Fibroblast of lung (primary cell): ENCODE measurements at regions not wholly inside any gene's neighbourhood (a gene's known extent, or its start where the extent isn't known, plus 50 kb on each side); places are given as distances from the start of the nearest gene placed in this dataset.

ENCODE experiments used
- DNase-seq, 2 donors: peaks; one replicate each; pipeline versions ENCODE4 v3.0.0 to v3.0.0-alpha.2; 2010; ENCODE audit warnings: low read depth in 2 of 2
- H2AFZ ChIP-seq: 2 replicates; pipeline ENCODE4 v1.5.1; 2012; ENCODE audit warnings: low read length, control low read depth, inconsistent platforms
- H3K27ac ChIP-seq: 2 replicates; pipeline ENCODE4 v1.5.1; 2011; ENCODE audit warnings: low read length, control low read depth; ENCODE audit not compliant: insufficient read depth
- H3K27me3 ChIP-seq: 2 replicates; pipeline ENCODE4 v1.5.1; 2011; ENCODE audit warnings: mild to moderate bottlenecking, low read length; ENCODE audit not compliant: control insufficient read depth, insufficient read depth
- H3K36me3 ChIP-seq: 2 replicates; pipeline ENCODE4 v1.5.1; 2011; ENCODE audit warnings: low read length; ENCODE audit not compliant: control insufficient read depth, insufficient read depth
- H3K4me1 ChIP-seq: 2 replicates; pipeline ENCODE4 v1.5.1; 2011; ENCODE audit warnings: low read length; ENCODE audit not compliant: control insufficient read depth, insufficient read depth; ENCODE audit errors: extremely low read depth
- H3K4me2 ChIP-seq: 2 replicates; pipeline ENCODE4 v1.5.1; 2011; ENCODE audit warnings: low read length, control low read depth; ENCODE audit not compliant: insufficient read depth; ENCODE audit errors: extremely low read depth
- H3K4me3 ChIP-seq, 4 experiments: fragments of 200-600 bp in 1 of 4; sonication (generic) in 1 of 4; replicated peaks in 1 of 4; 2 replicates each; pipeline ENCODE4 v1.5.1; 2011 to 2016; ENCODE audit warnings: low read length in 4 of 4, low read depth in 3 of 4, mild to moderate bottlenecking in 3 of 4, control low read depth in 2 of 4, inconsistent platforms in 1 of 4, mixed read lengths in 1 of 4; ENCODE audit not compliant: insufficient read depth in 1 of 4; ENCODE audit errors: control extremely low read depth in 1 of 4
- H3K79me2 ChIP-seq: 2 replicates; pipeline ENCODE4 v1.5.1; 2012; ENCODE audit warnings: mild to moderate bottlenecking, low read length, inconsistent platforms; ENCODE audit not compliant: control insufficient read depth, insufficient read depth
- H3K9ac ChIP-seq: 2 replicates; pipeline ENCODE4 v1.5.1; 2011; ENCODE audit warnings: mild to moderate bottlenecking, low read length, control low read depth; ENCODE audit not compliant: insufficient read depth
- H3K9me3 ChIP-seq: 2 replicates; pipeline ENCODE4 v1.5.1; 2012; ENCODE audit warnings: low read depth, low read length; ENCODE audit not compliant: control insufficient read depth, insufficient read depth
- H4K20me1 ChIP-seq: 2 replicates; pipeline ENCODE4 v1.5.1; 2011; ENCODE audit warnings: low read length; ENCODE audit not compliant: control insufficient read depth, insufficient read depth; ENCODE audit errors: extremely low read depth
- CTCF ChIP-seq, 2 donors: IDR thresholded peaks in 1 of 2; conservative IDR thresholded peaks in 1 of 2; 1 replicate in 1 of 2; 2 replicates in 1 of 2; pipeline ENCODE4 v1.5.1; 2011 to 2012; ENCODE audit warnings: low read length in 2 of 2, control low read depth in 1 of 2, inconsistent platforms in 1 of 2, low read depth in 1 of 2, mild to moderate bottlenecking in 1 of 2
- EZH2 ChIP-seq: IDR thresholded peaks from 2 replicates; pipeline ENCODE4 v1.5.1; 2012; ENCODE audit warnings: low read length, control low read depth, mild to moderate bottlenecking; ENCODE audit errors: missing control alignments

- Histone ChIP-seq H3K4me1 (no peaks in the 10 kb centered on the region), H3K4me3 (no peak overlapping the region), H3K36me3 (no peaks in the 10 kb centered on the region), H4K20me1 (no peaks in the 10 kb centered on the region), H3K9ac (no peak overlapping the region), H3K4me2 (no peak overlapping the region), H2AFZ (no peak overlapping the region), H3K27me3 (no peaks in the 10 kb centered on the region), H3K79me2 (no peaks in the 10 kb centered on the region), H3K27ac (no peak overlapping the region), H3K9me3 (no peaks in the 10 kb centered on the region)
- no peak for TF ChIP-seq CTCF (conservative IDR thresholded peaks at IDR 0.05 in 1 of 2, IDR thresholded peaks at IDR 0.05 in 1 of 2; ENCODE audit: low read depth in 1 of 2, low read length in 2 of 2)
- no peak for DNase-seq
These were observed 134.3 kb downstream of the LTN1 start for GRCh38 chr21:28858424-28858823.

- Histone ChIP-seq H2AFZ (no peak overlapping the region), H3K27ac (no peak overlapping the region), H3K36me3 (no peaks in the 10 kb centered on the region), H3K27me3 (no peaks in the 10 kb centered on the region), H4K20me1 (no peaks in the 10 kb centered on the region), H3K4me3 (no peak overlapping the region), H3K4me1 (no peaks in the 10 kb centered on the region), H3K9ac (no peak overlapping the region), H3K9me3 (no peaks in the 10 kb centered on the region), H3K4me2 (no peak overlapping the region), H3K79me2 (no peaks in the 10 kb centered on the region)
- TF ChIP-seq CTCF (conservative IDR thresholded peaks at IDR 0.05 in 1 of 2, IDR thresholded peaks at IDR 0.05 in 1 of 2; ENCODE audit: low read depth in 1 of 2, low read length in 2 of 2), result no peak
- no peak for TF ChIP-seq EZH2
- no peak for DNase-seq
These were observed 134.9 kb downstream of the LTN1 start for GRCh38 chr21:28857752-28858151.

GRCh38 chr21:28856588-28857250, 136.0 kb downstream of the LTN1 start:
- no peaks in the 10 kb centered on the region for H4K20me1 ChIP-seq
- H3K4me1 ChIP-seq, result no peaks in the 10 kb centered on the region
- no peaks in the 10 kb centered on the region for H3K36me3 ChIP-seq
- no peaks in the 10 kb centered on the region for H3K79me2 ChIP-seq
- no peak overlapping the region for H3K4me3 ChIP-seq
- H3K27me3 ChIP-seq, result no peaks in the 10 kb centered on the region
- no peak overlapping the region for H2AFZ ChIP-seq
- TF ChIP-seq CTCF (conservative IDR thresholded peaks at IDR 0.05 in 1 of 2, IDR thresholded peaks at IDR 0.05 in 1 of 2; ENCODE audit: low read depth in 1 of 2, low read length in 2 of 2) (no peak), EZH2 (no peak)
- no peaks in the 10 kb centered on the region for H3K9me3 ChIP-seq
- peak in 1 of 2 donors; percentile 20 for DNase-seq
- no peak overlapping the region for H3K4me2 ChIP-seq
- H3K27ac ChIP-seq, result no peak overlapping the region
- no peak overlapping the region for H3K9ac ChIP-seq
